Stromal cell of bone marrow (primary cell): ENCODE measurements at regions not wholly inside any gene's neighbourhood (a gene's known extent, or its start where the extent isn't known, plus 50 kb on each side); places are given as distances from the start of the nearest gene placed in this dataset.
"Not testable (repeated sequence)": the region's sequence is repeated elsewhere in the genome, so short reads cannot be mapped to it uniquely, and the experiment has no call there.

Source experiments
- DNase-seq: peaks from one replicate; pipeline ENCODE4 v3.0.0-alpha.2; 2012; ENCODE audit warnings: low read depth

DNA sequence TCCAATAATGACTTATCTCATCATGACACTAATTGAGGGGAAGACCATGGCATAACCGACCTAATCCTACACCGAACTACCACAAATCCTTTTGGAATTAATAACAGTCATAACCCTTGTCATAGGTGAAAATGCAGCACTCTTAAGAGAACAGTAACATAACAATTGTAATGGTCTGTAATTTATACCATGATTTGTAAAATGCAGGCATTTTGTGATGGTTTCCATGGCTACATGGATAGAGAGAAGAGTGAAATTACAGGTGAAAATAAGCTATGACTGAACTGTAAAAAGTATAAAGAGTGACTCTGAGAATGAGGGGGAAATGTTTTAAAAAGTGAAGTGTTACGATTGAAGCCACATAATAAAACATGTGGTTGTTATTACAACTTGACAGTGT lies 494.1 kb upstream of the SLC39A10 start:
- no peak for DNase-seq

DNA sequence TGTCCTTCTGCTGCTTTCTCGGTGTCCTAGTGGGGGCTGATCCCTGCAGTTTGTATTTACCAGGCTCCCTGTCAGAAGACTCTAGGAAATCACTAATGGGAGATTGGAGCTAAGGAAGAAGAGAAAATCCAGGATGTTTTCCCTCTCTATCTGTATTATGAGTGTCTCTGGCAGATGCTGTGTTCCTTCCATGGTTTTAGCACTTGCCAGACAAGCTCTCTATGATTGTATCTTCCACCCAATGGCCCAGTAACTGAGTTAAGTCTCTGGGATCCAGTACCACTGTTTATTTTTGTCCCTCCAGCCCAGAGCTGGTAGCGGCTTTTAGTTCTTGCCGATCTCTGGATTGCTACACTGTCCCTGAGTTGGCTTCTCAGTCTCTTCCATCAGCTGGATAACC lies 494.8 kb upstream of the SLC39A10 start:
- no peak for DNase-seq

DNA sequence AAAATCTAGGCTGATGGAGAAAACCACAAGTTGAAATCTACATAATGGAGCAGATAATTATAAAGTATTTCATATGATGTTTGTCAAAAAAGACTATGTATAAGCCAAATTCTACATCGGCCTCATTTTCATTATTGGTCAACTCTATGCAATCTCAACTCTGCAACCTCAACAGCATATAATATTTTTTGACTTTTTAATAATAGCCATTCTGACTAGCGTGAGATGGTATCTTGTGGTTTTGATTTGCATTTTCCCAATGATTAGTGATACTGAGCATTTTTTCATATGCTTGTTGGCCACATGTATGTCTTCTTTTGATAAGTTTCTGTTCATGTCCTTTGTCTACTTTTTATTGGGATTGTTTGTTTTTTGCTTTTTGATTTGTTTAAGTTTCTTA lies 496.1 kb upstream of the SLC39A10 start:
- DNase-seq: no peak

DNA sequence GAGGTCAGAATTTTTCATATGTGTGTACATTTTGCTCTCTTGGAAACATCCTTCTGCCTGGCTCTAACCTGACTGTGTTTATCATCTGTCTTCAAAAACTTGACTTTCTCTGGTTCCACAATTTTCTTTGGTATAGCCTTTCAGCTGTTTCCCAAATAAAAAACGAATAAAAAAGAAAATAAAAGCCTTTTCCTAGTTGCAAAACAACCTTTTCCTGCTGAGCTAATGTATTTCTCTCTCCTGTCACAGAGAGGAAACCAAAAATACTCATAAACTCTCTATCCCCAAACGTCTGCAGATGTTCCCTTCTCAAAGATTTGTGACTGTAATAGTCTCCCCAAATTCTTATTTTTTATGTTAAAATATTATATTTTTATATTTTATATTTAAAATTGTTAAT lies 505.3 kb upstream of the SLC39A10 start:
- DNase-seq: no peak

DNA sequence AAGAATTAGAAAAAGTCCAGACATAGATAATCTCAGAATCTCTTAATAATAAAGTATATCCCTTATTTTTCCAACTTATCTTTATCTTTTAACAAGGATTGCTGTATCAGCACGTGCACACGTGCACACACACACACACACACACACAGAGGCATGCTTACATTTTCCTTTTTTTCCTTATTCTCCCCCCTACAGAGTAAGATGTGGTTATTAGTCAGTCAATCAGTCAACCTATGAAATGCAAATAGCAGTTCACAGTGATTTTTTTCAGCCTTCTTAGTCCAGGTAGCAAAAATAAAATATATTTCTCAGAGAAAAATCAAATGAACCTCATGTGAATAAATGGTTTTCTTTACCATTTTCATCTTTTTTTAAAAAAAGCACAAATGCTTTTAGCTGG lies 506.2 kb upstream of the SLC39A10 start:
- DNase-seq: no peak

DNA sequence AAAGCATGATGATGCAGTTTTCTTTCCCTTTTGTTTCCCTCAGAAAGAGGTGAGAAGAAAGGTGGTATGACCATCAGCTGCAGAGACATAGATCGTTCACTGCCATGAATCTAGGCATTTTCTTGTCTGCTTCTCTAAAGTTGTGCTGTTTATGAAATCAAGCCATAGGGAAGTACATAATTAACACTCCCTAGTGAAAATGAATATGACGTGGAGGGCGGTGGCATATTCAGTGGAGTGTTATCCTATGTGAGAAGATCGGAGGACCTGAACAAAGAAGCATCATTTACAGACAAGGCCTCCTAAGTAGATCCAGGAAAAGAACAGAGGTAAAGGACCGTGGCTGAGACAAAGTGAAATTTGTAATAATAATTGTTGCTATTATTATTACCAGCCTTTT lies 509.0 kb upstream of the SLC39A10 start:
- no peak for DNase-seq

DNA sequence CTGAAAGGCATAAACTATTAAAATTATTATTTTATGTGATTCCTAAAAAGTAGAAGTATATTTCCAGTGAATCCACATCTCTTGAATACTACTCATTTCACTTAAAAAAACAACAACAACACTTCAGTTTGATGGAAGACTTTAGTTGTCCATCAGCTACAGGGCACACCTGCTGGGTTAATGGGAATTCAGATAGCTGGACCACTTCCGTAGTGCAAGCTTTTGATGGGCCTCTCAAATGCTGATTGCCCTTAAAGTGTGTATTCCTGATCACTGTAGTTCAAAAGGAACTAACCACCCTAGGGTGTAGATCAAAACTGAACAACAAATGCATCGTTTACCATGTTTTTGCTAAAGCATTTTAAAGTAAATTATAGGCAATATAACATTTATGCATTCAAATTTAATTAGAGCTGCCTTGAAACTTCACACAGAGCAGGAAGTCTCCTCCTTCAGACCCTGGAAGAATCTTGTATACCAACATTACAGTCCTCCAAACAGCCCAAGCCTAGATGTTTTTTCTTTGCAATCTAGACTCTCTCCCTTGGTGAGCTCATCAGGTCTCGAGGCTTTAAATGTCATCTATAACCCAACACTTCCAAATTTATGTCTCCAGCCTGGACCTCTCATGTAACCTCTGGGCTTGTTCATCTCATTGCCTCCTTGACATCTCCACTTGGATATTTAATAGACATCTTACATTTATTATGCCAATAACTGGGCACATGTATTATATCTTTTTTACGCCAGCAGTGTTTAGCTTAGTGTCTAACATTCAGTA lies 510.1 kb upstream of the SLC39A10 start:
- no peak for DNase-seq

DNA sequence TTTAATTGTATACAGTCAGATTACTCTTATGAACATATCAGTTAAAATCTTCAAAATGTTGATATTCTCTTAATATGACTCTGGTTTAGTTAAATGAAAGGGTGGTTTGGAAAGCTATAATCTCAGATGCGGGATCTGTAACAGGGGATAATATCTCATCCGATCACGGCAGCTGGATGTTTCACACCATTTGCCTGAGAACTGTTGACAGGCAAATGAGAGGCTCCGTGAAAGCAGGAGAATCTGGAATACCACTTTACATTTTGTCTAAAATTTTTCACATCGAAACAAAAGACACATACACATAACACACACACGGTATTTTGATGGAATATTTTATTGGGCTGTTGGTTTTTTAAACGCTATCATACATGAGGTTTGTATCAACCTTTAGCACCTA lies 518.6 kb upstream of the SLC39A10 start:
- DNase-seq: no peak

DNA sequence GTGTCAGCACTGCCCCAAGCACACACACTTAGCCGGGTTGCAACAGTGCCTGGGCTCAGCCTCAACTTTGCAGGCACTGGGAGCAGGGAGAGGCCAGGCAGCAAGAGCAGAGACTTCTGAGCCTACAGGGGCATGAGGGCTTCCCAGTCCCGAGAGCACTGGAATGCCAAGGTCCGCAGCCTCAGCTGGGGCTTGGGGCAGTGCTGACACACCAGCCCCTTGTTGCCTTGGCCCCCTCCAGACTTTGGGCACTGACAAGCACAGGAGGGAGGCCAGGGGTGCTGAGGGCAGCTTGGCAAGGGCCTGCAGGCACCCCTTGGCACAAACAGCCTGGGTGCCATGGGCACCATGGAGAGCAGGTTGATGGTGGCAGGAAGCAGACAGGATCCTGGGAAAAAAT lies 531.1 kb upstream of the SLC39A10 start:
- not testable (repeated sequence) for DNase-seq

DNA sequence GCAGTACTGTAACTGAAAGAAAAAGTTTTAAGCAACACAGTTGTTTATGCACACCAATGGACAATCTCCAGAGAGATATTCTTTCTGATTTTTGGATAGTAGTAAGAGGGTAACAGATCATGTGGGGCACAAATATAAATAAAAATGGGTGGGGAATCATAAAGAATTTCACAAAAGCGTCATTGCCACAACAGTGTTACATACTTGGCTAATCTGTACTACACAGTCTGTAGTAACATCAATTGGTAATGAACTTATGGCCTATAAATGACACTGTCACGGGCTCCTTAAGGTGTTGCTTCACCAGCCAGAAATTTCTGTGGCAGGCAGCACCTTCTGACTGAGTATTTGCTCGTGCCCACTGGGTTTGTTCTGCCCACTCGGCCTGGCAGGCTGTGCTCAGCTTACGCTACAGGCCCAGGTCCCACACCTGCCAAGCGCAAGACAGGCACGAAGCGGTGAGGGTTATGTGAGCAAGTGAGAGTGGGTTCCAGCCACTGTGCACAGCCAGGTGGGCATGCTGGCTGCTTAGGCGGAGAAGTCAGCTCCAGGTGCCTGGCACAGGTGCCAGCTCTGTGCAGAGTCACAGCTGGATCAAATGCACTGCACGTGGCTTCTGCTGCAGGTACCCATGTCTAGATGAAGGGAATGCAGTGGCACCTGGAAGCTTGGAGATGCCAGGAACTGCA lies 532.5 kb upstream of the SLC39A10 start:
- no peak for DNase-seq

DNA sequence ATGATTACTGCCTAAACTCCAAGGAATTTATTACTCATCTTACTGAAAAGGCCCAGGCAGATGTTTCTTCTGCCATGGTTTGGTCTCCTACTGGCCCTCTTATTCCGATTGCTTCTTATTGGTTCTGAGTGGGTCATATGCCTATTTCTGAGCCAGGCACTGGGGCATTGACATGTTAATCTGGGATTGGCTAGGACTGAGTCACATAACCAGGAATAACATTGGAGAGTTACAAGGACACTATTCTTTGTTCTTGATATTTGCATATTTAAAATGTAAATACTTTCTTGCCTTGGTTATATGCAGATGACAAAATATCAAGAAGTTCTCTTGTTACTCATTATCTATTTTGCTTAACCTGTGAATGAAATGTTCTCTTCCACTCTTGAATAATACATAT lies 534.4 kb upstream of the SLC39A10 start:
- DNase-seq: no peak

DNA sequence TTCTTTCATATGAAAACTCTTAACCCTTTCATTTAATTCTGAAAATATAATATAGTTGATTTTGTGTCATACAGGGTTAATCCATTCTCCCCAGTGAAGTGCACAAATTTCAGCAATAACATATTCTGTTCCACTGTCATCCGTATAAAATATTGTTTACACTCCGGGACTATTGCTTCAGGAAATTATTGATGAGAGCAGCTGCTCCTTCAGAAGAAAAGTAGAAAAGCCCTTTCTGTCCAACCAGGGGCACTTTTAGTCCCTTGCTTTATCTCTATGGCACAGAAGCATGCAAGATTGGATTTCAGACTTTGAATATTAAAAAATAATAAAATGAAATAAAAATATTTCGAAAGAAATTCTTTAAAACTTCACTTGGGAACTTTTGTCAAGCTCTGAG lies 535.7 kb upstream of the SLC39A10 start:
- DNase-seq: no peak

DNA sequence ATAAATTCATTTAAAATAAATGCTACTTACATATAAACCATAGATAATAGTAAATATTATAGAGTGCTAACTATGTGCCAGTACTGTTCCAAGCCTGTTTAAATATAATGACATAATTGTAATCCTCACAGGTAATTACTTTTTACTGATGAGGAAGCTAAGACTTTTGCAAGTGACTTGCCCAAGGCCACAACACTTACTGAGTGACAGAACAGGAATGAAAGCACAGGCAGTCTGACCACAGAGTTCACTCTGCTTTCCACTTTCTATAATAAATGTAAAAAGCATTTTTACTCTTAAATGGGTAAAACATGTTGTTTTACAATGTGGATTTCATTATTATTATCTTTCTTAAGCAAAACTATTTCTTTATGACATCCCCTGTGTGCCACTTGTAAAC lies 537.8 kb upstream of the SLC39A10 start:
- DNase-seq: no peak

DNA sequence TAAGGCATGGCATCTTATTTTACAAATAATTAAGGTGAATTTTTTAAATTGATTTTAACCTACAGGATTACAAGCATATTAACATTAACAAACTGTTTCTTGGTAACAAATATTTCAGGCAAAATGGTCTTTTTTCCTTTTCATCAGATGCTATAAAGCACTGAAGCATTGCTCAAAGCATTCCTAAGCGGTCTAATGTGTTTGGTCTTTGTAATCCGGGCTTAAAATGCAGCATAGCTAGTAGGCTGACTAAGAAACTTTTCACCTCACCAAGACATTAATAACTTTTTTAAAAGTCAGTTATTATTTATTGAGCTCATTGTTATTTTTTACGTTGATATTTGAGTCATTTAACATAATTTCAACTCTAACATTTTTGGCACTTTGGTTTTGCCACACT lies 538.8 kb upstream of the SLC39A10 start:
- DNase-seq: no peak

DNA sequence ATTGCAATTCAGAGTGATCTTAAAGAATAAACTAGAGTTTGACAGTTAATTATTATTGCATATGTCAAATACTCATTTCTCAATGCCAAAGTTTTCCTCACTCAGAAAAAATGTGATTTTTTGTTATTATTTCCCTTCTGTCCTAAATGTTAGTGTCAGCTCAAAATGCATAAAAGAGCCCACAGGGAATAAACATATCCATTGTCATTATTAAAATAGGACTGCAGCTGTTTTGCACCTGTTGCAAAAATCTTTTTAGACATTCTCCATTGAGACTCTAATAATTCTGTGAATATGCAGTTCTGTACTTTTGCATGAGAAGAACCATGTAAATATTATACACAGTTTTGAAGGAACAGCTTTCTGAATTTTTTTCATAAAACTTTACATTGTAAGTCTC lies 540.0 kb upstream of the SLC39A10 start:
- no peak for DNase-seq

DNA sequence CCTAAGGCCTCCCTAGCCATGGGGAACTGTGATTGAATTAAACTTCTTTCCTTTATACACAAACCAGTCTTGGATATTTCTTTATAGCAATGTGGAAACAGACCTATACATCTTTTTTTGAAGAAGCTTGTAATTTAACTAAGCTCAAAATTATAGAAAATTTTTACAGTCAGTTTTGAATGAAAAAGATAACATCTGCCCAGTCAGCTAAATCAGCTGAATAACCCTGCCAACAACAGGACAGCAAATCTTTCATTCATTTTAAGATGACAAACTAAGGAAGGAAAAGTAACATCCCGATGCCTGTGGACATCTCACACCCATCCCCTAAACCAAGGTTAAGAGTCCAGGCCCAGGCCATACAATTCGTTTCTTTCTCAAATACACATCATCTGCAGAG lies 541.3 kb upstream of the SLC39A10 start:
- DNase-seq: no peak

DNA sequence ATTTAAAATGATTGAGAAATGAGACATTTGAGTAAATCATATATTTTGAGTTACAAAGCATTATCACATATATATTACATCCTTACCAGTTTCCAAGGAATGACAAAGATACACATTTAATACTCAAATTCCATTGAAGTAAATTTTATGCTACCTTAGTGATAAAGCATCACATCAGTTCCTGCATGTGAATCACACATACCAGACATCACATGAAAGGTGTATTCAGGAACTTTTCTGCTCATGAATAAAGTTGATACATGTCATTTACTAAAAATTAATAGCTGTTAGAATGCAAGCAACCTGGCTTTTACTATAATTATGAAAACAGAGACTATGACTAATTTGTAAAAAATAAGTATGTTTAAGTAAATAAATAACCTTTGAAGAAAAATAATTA lies 548.8 kb upstream of the SLC39A10 start:
- DNase-seq: no peak

DNA sequence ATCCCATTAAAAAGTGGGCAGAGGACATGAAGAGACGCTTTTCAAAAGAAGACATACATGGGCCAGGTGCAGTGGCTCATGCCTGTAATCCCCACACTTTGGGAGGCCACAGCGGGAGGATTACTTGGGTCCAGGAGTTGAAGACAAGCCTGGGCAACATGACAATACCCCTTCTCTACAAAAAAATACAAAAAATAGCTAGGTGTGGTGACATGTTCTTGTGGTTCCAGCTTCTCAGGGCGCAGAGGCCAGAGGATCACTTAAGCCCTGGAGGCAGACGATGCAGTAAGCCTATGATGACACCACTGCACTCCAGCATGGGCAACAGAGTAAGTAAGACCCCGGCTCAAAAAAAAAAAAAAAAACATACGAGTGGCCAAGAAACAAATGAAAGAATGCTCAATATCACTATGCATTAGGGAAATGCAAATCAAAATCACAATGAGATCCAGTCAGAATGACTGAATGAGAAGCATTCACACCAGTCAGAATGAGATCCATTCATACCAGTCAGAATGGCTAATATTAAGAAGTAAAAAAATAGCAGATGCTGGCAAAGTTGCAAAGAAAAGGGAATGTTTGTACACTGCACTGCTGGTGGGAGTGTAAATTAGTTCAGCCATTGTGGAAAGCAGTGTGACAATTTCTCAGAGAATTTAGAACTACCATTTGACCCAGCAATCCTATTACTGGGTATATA lies 550.2 kb upstream of the SLC39A10 start:
- no peak for DNase-seq

DNA sequence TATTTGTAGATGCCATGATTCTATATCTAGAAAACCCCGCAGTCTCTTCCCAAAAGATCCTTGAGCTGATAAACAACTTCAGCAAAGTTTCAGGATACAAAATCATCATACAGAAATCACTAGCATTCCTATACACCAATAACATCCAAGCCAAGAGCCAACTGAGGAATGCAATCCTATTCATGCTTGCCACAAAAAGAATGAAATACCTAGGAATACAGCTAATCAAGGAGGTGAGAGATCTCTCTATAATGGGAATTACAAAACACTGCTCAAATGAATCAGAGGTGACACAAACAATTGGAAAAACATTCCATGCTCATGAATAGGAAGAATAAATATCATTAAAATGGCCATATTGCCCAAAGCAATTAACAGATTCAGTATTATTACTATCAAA lies 551.4 kb upstream of the SLC39A10 start:
- no peak for DNase-seq

DNA sequence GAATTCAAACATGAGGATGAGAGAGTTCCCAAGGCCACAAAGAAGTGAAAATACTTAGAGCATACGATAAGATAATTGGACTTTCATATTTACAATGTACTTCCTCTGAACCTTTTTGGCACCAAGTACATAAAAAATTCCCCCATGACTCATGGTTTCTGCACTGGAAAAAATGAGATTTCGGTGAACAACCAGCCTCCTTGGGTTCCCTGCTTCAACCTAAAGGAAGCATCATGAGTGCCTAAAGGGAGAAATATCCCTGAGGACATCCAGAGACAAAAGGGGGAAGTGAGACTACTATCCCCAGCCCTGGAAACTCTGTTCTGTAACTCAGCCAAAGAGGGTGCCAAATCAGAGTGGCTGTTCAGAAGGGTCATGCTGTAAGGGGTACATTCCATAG lies 562.7 kb upstream of the SLC39A10 start:
- no peak for DNase-seq

DNA sequence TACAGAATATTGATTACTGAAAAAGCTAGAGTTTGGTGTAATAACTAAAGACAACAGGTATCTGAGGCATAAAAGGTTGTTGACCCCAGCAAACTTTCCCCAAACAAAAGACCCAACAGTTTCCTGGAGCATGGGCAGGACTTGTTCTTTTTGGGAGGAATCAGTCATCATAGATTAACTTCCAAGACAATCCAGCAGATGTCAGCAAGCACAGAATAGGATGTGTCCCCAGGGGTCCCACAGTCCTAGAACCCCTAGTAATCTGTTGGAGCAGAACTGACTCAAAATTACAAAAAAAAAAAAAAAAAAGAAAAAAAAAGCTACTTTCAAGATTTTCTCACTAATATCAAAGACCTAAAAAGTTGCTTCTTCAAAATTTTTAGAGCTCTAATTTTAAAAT lies 564.7 kb upstream of the SLC39A10 start:
- DNase-seq: no peak

DNA sequence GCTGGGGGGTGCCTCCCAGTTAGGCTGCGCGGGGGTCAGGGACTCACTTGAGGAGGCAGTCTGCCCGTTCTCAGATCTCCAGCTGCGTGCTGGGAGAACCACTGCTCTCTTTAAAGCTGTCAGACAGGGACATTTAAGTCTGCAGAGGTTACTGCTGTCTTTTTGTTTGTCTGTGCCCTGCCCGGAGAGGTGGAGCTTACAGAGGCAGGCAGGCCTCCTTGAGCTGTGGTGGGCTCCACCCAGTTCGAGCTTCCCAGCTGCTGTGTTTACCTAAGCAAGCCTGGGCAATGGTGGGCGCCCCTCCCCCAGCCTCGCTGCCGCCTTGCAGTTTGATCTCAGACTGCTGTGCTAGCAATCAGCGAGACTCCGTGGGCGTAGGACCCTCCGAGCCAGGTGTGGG lies 584.2 kb upstream of the SLC39A10 start:
- DNase-seq: not testable (repeated sequence)

DNA sequence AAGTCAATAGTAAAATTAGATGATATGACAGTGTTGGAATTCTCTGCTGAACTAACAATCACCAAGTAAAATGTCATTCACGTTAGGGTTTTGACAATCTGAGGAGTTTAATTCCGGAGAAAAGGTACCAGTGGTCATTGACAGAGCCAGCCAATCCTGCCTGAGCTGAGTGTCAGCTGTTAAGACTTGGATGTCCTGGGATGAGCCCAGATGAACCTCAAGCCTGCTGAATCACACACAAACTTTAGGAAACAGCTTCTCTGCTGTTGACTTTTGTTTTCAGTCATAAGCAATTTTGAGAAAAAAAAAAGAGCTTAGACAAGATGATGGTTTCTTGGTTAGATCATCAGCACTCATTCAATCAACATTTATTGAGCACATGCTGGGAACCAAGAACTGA lies 600.0 kb upstream of the SLC39A10 start:
- DNase-seq: no peak
